HepG2 (cell line): ENCODE measurements at regions not wholly inside any gene's neighbourhood (a gene's known extent, or its start where the extent isn't known, plus 50 kb on each side); places are given as distances from the start of the nearest gene placed in this dataset.

Source experiments
- ATAC-seq: fragments of 200-7000 bp; cut with Tn5 transposase; 3 replicates; pipeline ENCODE4 v1.9.1; 2020; ENCODE audit warnings: mild to moderate bottlenecking, moderate library complexity
- BruUV-seq: library from RNA; stranded (reverse); fragments of 400-500 nt; replicated peaks from 2 replicates; lab custom pipeline; 2021; lab: Mats Ljungman, UMichigan
- CTCF ChIA-PET: fragments of 300-600 bp; formaldehyde crosslinking; extraction: SDS; loops from one replicate; lab custom pipeline; 2021; ENCODE audit warnings: low total read pairs, inconsistent platforms, low intra/inter-chr PET ratio; lab: Yijun Ruan, JAX
- POLR2A ChIA-PET: fragments of 350-600 bp; sonication (Branson Sonifier 250); formaldehyde crosslinking; loops from one replicate; lab custom pipeline; 2020; ENCODE audit warnings: antibody characterized with exemption, inconsistent platforms; lab: Yijun Ruan, JAX
- DNase-seq: peaks from one replicate; pipeline ENCODE4 v3.0.0-alpha.2; 2015; ENCODE audit warnings: low spot score
- FAIRE-seq: peaks from 3 replicates; lab custom pipeline; 2011; peaks lifted over from hg19 to GRCh38; lab: Jason Lieb, UNC
- H2AFZ ChIP-seq: one replicate; pipeline ENCODE4 v1.6.1; 2011; ENCODE audit warnings: low read length, inconsistent platforms
- H3K27ac ChIP-seq: fragments of 300-600 bp; 3 replicates; pipeline ENCODE4 v1.8.0; 2011; ENCODE audit warnings: mixed run types, mild to moderate bottlenecking, mixed read lengths, low read length, inconsistent platforms; ENCODE audit not compliant: insufficient read depth; ENCODE audit errors: extremely low read length
- H3K27me3 ChIP-seq, 2 experiments: fragments of 200-600 bp in 1 of 2; 2 replicates in 1 of 2; 3 replicates in 1 of 2; pipeline versions ENCODE4 v1.6.0 to v1.8.0; 2011; ENCODE audit warnings: low read length in 2 of 2, mild to moderate bottlenecking in 2 of 2, moderate library complexity in 2 of 2, inconsistent platforms in 1 of 2; ENCODE audit not compliant: insufficient read depth in 2 of 2, control insufficient read depth in 1 of 2
- H3K36me3 ChIP-seq, 2 experiments: fragments of 200-600 bp in 1 of 2; replicated peaks in 1 of 2; 2 replicates in 1 of 2; 3 replicates in 1 of 2; pipeline versions ENCODE4 v1.5.1 to v1.8.0; 2011; ENCODE audit warnings: low read length in 2 of 2, inconsistent platforms in 1 of 2; ENCODE audit not compliant: insufficient read depth in 2 of 2, control insufficient read depth in 1 of 2
- H3K4me1 ChIP-seq: 2 replicates; pipeline ENCODE4 v1.5.1; 2012; ENCODE audit warnings: low read length, inconsistent platforms; ENCODE audit not compliant: insufficient read depth
- H3K4me2 ChIP-seq: 2 replicates; pipeline ENCODE4 v1.6.0; 2011; ENCODE audit warnings: low read depth, low read length, inconsistent platforms
- H3K4me3 ChIP-seq, 3 experiments: fragments of 200-600 bp in 1 of 3; sonication (generic), shearing (Covaris generic) in 1 of 3; replicated peaks in 1 of 3; 2 replicates each; pipeline ENCODE4 v1.5.1; 2011 to 2016; ENCODE audit warnings: low read length in 3 of 3, inconsistent platforms in 2 of 3, low read depth in 2 of 3, mild to moderate bottlenecking in 2 of 3, control low read depth in 1 of 3, mixed read lengths in 1 of 3; ENCODE audit not compliant: insufficient read depth in 1 of 3
- H3K79me2 ChIP-seq: one replicate; pipeline ENCODE4 v1.6.1; 2011; ENCODE audit warnings: low read length, inconsistent platforms; ENCODE audit not compliant: insufficient read depth
- H3K9ac ChIP-seq: 2 replicates; pipeline ENCODE4 v1.6.0; 2011; ENCODE audit warnings: mild to moderate bottlenecking, low read depth, low read length, inconsistent platforms; ENCODE audit not compliant: insufficient read depth
- H3K9me3 ChIP-seq: 2 replicates; pipeline ENCODE4 v1.5.1; 2012; ENCODE audit warnings: mild to moderate bottlenecking, low read length
- H4K20me1 ChIP-seq: 2 replicates; pipeline ENCODE4 v1.6.0; 2011; ENCODE audit warnings: inconsistent platforms, mild to moderate bottlenecking, low read length, moderate library complexity; ENCODE audit not compliant: insufficient read depth
- DRAP1 ChIP-seq: IDR thresholded peaks from 2 replicates; pipeline ENCODE4 v1.6.1; 2016; ENCODE audit warnings: missing genetic modification reagents, missing compliant biosample characterization
- GLI4 ChIP-seq: sonication (generic); formaldehyde crosslinking; IDR thresholded peaks from 2 replicates; pipeline ENCODE4 v1.5.1; 2020; ENCODE audit warnings: missing genetic modification reagents, mild to moderate bottlenecking, moderate library complexity, borderline replicate concordance
- HHEX ChIP-seq: IDR thresholded peaks from 2 replicates; pipeline ENCODE4 v1.6.1; 2016; ENCODE audit warnings: control low read depth
- HOMEZ ChIP-seq: IDR thresholded peaks from 2 replicates; pipeline ENCODE4 v1.6.1; 2016; ENCODE audit warnings: low read depth
- MATR3 ChIP-seq: sonication (generic); formaldehyde crosslinking; IDR thresholded peaks from 2 replicates; pipeline ENCODE4 v1.4.0; 2020; ENCODE audit warnings: missing genetic modification reagents
- MEIS2 ChIP-seq: sonication (generic); formaldehyde crosslinking; IDR thresholded peaks from 2 replicates; pipeline ENCODE4 v1.9.0; 2021; ENCODE audit warnings: mild to moderate bottlenecking, missing genetic modification reagents
- MTF2 ChIP-seq: sonication (generic); formaldehyde crosslinking; IDR thresholded peaks from 2 replicates; pipeline ENCODE4 v1.5.0; 2020; ENCODE audit warnings: missing genetic modification reagents, borderline replicate concordance
- NFE2 ChIP-seq: sonication (generic); formaldehyde crosslinking; IDR thresholded peaks from 2 replicates; pipeline ENCODE4 v1.4.0; 2020; ENCODE audit warnings: missing genetic modification reagents
- RARA ChIP-seq: IDR thresholded peaks from 2 replicates; pipeline ENCODE4 v1.6.1; 2016; ENCODE audit warnings: missing genetic modification reagents, missing compliant biosample characterization
- ZNF292 ChIP-seq: sonication (generic); formaldehyde crosslinking; IDR thresholded peaks from 2 replicates; pipeline ENCODE4 v1.8.1; 2022; ENCODE audit warnings: mild to moderate bottlenecking, low read depth, missing genetic modification reagents, borderline replicate concordance
- ZNF446 ChIP-seq: sonication (generic); formaldehyde crosslinking; IDR thresholded peaks from 2 replicates; pipeline ENCODE4 v1.5.0; 2020; ENCODE audit warnings: mild to moderate bottlenecking, missing genetic modification reagents
- ZSCAN22 ChIP-seq: sonication (generic); formaldehyde crosslinking; IDR thresholded peaks from 2 replicates; pipeline ENCODE4 v1.4.0; 2020; ENCODE audit warnings: mild to moderate bottlenecking, missing genetic modification reagents
- WGBS: methylation state at CpG from one replicate; pipeline ENCODE4 v1.1.6; 2017; ENCODE audit warnings: low lambda C conversion rate; 5-methylcytosine and 5-hydroxymethylcytosine counted together
- in situ Hi-C: cut with HindIII; loops from 2 replicates; pipeline ENCODE4 v1.10.0; 2017; ENCODE audit warnings: low pct_unique_long_range_greater_than_20kb; ENCODE audit not compliant: extremely low pct_ligation_motif_present
- intact Hi-C: fragments of 100-400 bp; cut with micrococcal nuclease; formaldehyde crosslinking; loops from one replicate; pipeline ENCODE4 v1.10.0; 2022; ENCODE audit not compliant: unreplicated experiment

- TF ChIP-seq HOMEZ (CRISPR knock-in tag) (no peak), MTF2 (CRISPR knock-in tag) (no peak), ZSCAN22 (no peak), MATR3 (no peak), HHEX (CRISPR knock-in tag) (no peak), GLI4 (CRISPR knock-in tag) (no peak)
- TF ChIP-seq, all 625 proteins: peak for 0
These were observed 198.6 kb downstream of the MAGEB5 start (continued) for GRCh38 chrX:26414534-26414933.

- Histone ChIP-seq H3K9ac (no peak overlapping the region), H3K4me3 (no peak overlapping the region), H2AFZ (no peak overlapping the region), H3K27me3 (no peaks in the 10 kb centered on the region), H3K9me3 (no peaks in the 10 kb centered on the region), H3K79me2 (no peaks in the 10 kb centered on the region), H3K36me3 (no peaks in the 10 kb centered on the region), H4K20me1 (no peaks in the 10 kb centered on the region), H3K4me2 (no peak overlapping the region), H3K27ac (no peak overlapping the region), H3K4me1 (no peaks in the 10 kb centered on the region)
- FAIRE-seq (no peak), ATAC-seq (no peak), DNase-seq (no peak)
- ChIA-PET POLR2A (no interaction called here), CTCF (no interaction called here)
- TF ChIP-seq RARA (CRISPR knock-in tag) (no peak), ZNF446 (CRISPR knock-in tag) (no peak), MEIS2 (CRISPR knock-in tag) (no peak), DRAP1 (CRISPR knock-in tag) (no peak), NFE2 (CRISPR knock-in tag) (no peak), ZNF292 (CRISPR knock-in tag) (no peak)
- BruUV-seq: no TSS peak
- intact Hi-C loops: no loop called here
- in situ Hi-C loops: no loop called here
- WGBS: 0% methylated on average over 1 of the region's 1 CpG
These were observed 195.1 kb downstream of the MAGEB5 start for GRCh38 chrX:26411045-26411444.
